Glutamatergic neuron (in vitro differentiated cells): ENCODE measurements at regions not wholly inside any gene's neighbourhood (a gene's known extent, or its start where the extent isn't known, plus 50 kb on each side); places are given as distances from the start of the nearest gene placed in this dataset.
A peak's percentile ranks its signal among the peaks of the same experiment; 100 is the strongest.

Experiments
- DNase-seq: peaks from one replicate; pipeline ENCODE4 v3.0.0; 2022
- H3K27ac Mint-ChIP-seq: one replicate; pipeline ENCODE4 v1.8.0; 2020; ENCODE audit warnings: mild to moderate bottlenecking, mixed read lengths, inconsistent platforms; ENCODE audit not compliant: unreplicated experiment
- H3K27me3 Mint-ChIP-seq: one replicate; pipeline ENCODE4 v1.8.0; 2020; ENCODE audit warnings: mild to moderate bottlenecking, moderate library complexity, mixed read lengths, inconsistent platforms; ENCODE audit not compliant: unreplicated experiment
- H3K36me3 Mint-ChIP-seq: one replicate; pipeline ENCODE4 v1.8.0; 2020; ENCODE audit warnings: mild to moderate bottlenecking, mixed read lengths, inconsistent platforms; ENCODE audit not compliant: unreplicated experiment
- H3K4me1 Mint-ChIP-seq: one replicate; pipeline ENCODE4 v1.8.0; 2020; ENCODE audit warnings: mild to moderate bottlenecking, low read depth, mixed read lengths, inconsistent platforms; ENCODE audit not compliant: unreplicated experiment
- H3K4me3 Mint-ChIP-seq: one replicate; pipeline ENCODE4 v1.8.0; 2020; ENCODE audit warnings: mild to moderate bottlenecking, mixed read lengths, inconsistent platforms; ENCODE audit not compliant: unreplicated experiment
- H3K9me3 Mint-ChIP-seq: one replicate; pipeline ENCODE4 v1.8.0; 2020; ENCODE audit warnings: mild to moderate bottlenecking, moderate library complexity, mixed read lengths, inconsistent platforms; ENCODE audit not compliant: unreplicated experiment
- TF ChIP-seq, protein P1 (sequence below): fragments of 200-600 bp; sonication (generic); IDR thresholded peaks from one replicate; pipeline ENCODE4 v1.5.0; 2021; ENCODE audit not compliant: partially characterized antibody, unreplicated experiment

DNA sequence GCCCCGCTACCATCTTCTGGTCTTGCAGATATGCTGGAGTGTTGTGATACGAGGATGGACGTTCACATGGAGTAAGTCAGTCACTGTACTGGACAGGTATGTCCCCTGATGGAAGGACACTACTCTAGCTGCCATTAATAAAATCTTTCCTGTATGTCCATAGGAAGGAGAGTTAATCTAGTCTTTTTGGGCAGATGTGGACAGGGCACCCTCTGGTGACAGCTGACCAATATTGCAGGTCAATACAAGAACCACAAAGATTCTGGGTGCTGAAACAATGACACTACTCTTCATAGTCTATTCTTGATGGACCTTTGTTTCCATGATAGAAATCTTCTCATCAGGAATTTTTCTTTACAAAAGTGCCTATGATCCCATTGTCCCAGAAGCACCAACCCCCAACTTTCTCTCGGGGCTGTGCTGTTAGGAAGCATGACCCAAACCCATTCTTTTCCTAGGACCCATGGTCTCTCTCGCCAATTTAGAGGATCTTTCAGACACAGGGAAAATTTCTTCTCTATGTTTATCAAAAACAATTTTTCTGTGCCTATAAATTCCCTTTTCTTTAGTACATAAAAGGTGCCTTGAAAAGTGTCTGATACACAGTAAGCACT, 376.9 kb downstream of the DTWD2 start:
- TF ChIP-seq, protein P1, sequence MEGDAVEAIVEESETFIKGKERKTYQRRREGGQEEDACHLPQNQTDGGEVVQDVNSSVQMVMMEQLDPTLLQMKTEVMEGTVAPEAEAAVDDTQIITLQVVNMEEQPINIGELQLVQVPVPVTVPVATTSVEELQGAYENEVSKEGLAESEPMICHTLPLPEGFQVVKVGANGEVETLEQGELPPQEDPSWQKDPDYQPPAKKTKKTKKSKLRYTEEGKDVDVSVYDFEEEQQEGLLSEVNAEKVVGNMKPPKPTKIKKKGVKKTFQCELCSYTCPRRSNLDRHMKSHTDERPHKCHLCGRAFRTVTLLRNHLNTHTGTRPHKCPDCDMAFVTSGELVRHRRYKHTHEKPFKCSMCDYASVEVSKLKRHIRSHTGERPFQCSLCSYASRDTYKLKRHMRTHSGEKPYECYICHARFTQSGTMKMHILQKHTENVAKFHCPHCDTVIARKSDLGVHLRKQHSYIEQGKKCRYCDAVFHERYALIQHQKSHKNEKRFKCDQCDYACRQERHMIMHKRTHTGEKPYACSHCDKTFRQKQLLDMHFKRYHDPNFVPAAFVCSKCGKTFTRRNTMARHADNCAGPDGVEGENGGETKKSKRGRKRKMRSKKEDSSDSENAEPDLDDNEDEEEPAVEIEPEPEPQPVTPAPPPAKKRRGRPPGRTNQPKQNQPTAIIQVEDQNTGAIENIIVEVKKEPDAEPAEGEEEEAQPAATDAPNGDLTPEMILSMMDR = peak; percentile 63
- Mint-ChIP-seq H3K4me1 (no peaks in the 10 kb centered on the region), H3K27ac (no peak overlapping the region), H3K9me3 (no peaks in the 10 kb centered on the region), H3K36me3 (no peaks in the 10 kb centered on the region), H3K27me3 (no peaks in the 10 kb centered on the region), H3K4me3 (no peak overlapping the region)
- peak; percentile 70 for DNase-seq

DNA sequence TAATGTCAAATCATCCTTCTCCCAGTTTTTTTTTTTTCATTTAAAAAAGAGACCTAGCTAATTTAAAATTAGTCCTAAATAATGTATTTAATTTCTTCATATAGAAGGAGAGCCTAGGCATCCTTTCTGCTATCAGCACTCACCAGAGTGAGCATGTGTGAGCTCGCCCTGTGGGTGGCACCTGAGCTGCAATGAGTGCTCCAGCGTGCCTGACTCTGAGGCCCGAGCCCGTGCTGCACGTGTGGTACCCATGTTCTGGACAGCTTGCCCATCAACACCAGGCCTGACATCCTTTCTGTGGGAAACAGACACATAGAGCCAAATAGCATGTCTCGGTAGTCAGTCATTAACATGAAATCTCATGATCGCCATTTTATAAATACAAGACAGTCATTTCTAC, 381.4 kb downstream of the DTWD2 start:
- Mint-ChIP-seq H3K4me3 (no peak overlapping the region), H3K27ac (no peak overlapping the region), H3K36me3 (no peaks in the 10 kb centered on the region), H3K9me3 (no peaks in the 10 kb centered on the region), H3K27me3 (no peaks in the 10 kb centered on the region), H3K4me1 (no peaks in the 10 kb centered on the region)
- TF ChIP-seq, protein P1 = no peak
- DNase-seq = no peak

DNA sequence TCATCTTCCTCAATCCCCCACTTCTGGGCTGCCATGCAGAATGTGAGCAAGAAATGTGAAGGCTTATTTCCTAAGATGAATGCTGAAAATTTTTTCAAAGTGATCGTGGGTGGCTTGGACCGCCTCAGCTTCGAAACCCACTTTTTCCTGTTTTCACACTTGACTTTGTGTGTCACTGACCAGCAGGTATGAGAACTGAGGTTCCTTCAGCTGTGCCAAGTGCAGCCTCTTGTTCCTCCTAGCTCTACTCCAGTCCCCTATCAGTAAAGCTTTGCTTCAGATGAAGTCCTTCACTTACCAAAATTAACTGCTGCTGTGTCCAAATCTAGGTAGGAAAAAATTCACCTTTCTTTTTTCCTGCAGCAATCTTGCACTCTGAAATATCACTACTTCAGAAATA, 382.6 kb downstream of the DTWD2 start:
- Mint-ChIP-seq H3K4me1 (no peaks in the 10 kb centered on the region), H3K36me3 (no peaks in the 10 kb centered on the region), H3K27me3 (no peaks in the 10 kb centered on the region), H3K9me3 (no peaks in the 10 kb centered on the region), H3K27ac (no peak overlapping the region), H3K4me3 (no peak overlapping the region)
- TF ChIP-seq, protein P1 = no peak
- no peak for DNase-seq

DNA sequence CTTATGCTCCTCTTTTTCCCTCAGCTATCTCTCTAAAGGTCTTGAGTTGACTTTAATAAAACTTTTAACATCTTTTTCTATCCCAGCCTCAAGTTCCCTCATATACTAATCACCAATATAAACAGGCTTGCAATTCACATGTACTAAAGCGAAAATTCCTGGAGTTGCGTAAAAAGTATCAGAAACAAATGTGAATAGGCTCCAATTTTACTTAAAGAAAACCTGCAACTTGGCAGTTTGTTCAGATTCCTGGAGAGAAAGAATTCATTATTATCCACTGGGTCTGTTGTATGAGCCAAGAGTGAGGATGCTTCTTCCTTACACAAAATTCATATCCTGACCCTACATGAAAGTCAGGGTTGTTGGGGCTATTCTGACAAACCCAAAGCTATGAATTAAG, 384.2 kb downstream of the DTWD2 start:
- TF ChIP-seq, protein P1 = no peak
- DNase-seq = no peak
- H3K9me3 Mint-ChIP-seq = no peaks in the 10 kb centered on the region
- no peak overlapping the region for H3K4me3 Mint-ChIP-seq
- no peak overlapping the region for H3K27ac Mint-ChIP-seq
- H3K27me3 Mint-ChIP-seq = no peaks in the 10 kb centered on the region
- no peaks in the 10 kb centered on the region for H3K4me1 Mint-ChIP-seq
- H3K36me3 Mint-ChIP-seq = no peaks in the 10 kb centered on the region

DNA sequence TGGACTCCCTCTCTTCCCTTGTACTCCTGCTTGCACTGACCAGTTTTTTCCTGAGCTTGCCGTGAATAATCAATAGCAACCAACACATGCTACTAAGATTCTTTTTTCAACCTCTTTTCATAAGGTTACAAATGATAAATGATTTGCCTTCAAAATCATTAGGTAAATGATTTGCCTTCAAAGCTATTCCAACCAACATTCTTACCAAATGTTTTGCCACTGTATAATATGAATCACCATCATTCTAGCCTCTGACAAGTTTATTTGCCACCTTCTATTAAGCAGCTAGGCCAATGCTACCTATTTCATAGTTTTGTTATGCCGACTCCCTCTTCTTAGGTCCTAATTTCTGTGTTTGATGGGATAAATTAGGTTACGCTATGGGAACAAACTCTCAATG, 385.1 kb downstream of the DTWD2 start:
- Mint-ChIP-seq H3K4me3 (no peak overlapping the region), H3K9me3 (no peaks in the 10 kb centered on the region), H3K4me1 (peaks cover 2% of the 10 kb centered on the region), H3K27ac (no peak overlapping the region), H3K36me3 (no peaks in the 10 kb centered on the region), H3K27me3 (no peaks in the 10 kb centered on the region)
- TF ChIP-seq, protein P1 = no peak
- no peak for DNase-seq
